ENCODE measurements at regions not wholly inside any gene's neighbourhood (a gene's known extent, or its start where the extent isn't known, plus 50 kb on each side); places are given as distances from the start of the nearest gene placed in this dataset.

- Histone ChIP-seq H3K9ac (ENCODE audit: low read length) (no peak overlapping the region), H3F3A (ENCODE audit: insufficient read depth, low read length) (no peaks in the 10 kb centered on the region), H3K79me2 (ENCODE audit: low read length) (no peaks in the 10 kb centered on the region), H3K4me1 (ENCODE audit: low read length) (no peaks in the 10 kb centered on the region), H3K27me3 (replicated peaks; ENCODE audit: insufficient read depth, low read length) (no peaks in the 10 kb centered on the region), H3K27ac (ENCODE audit: low read length) (no peak overlapping the region), H3K9me3 (replicated peaks; ENCODE audit: insufficient read depth, low read length) (no peaks in the 10 kb centered on the region), H2AFZ (ENCODE audit: low read length) (no peak overlapping the region), H4K20me1 (ENCODE audit: insufficient read depth, low read length) (no peaks in the 10 kb centered on the region), H3K4me2 (ENCODE audit: low read depth, low read length) (no peak overlapping the region), H3K4me3 (ENCODE audit: low read length) (no peak overlapping the region), H3K9me2 (replicated peaks; ENCODE audit: insufficient read depth, low read length) (no peaks in the 10 kb centered on the region), H3K36me3 (replicated peaks; ENCODE audit: insufficient read depth, low read length) (no peaks in the 10 kb centered on the region)
- TF ChIP-seq EZH2 (optimal IDR thresholded peaks at IDR 0.05; ENCODE audit: low read depth, low read length) (no peak), EZH2phosphoT487 (IDR thresholded peaks at IDR 0.05; ENCODE audit: low read length) (no peak), CTCF (IDR thresholded peaks at IDR 0.05; ENCODE audit: low read length) (no peak)
- DNase-seq, result no peak
These were observed 297.3 kb upstream of the PROX1 start for GRCh38 chr1:213690341-213690917.

GRCh38 chr1:213692321-213692720, 295.5 kb upstream of the PROX1 start:
- no peak for DNase-seq
- Histone ChIP-seq H3F3A (ENCODE audit: insufficient read depth, low read length) (no peaks in the 10 kb centered on the region), H2AFZ (ENCODE audit: low read length) (no peak overlapping the region), H3K4me1 (ENCODE audit: low read length) (no peaks in the 10 kb centered on the region), H3K9me3 (replicated peaks; ENCODE audit: insufficient read depth, low read length) (no peaks in the 10 kb centered on the region), H3K9me2 (replicated peaks; ENCODE audit: insufficient read depth, low read length) (no peaks in the 10 kb centered on the region), H3K27ac (ENCODE audit: low read length) (no peak overlapping the region), H3K79me2 (ENCODE audit: low read length) (no peaks in the 10 kb centered on the region), H3K36me3 (replicated peaks; ENCODE audit: insufficient read depth, low read length) (no peaks in the 10 kb centered on the region), H3K27me3 (replicated peaks; ENCODE audit: insufficient read depth, low read length) (no peaks in the 10 kb centered on the region), H3K9ac (ENCODE audit: low read length) (no peak overlapping the region), H3K4me2 (ENCODE audit: low read depth, low read length) (no peak overlapping the region), H4K20me1 (ENCODE audit: insufficient read depth, low read length) (no peaks in the 10 kb centered on the region), H3K4me3 (ENCODE audit: low read length) (no peak overlapping the region)
- TF ChIP-seq EZH2phosphoT487 (IDR thresholded peaks at IDR 0.05; ENCODE audit: low read length), result no peak
- no peak for TF ChIP-seq EZH2 (optimal IDR thresholded peaks at IDR 0.05; ENCODE audit: low read depth, low read length)
- no peak for TF ChIP-seq CTCF (IDR thresholded peaks at IDR 0.05; ENCODE audit: low read length)

- Histone ChIP-seq H3K27me3 (replicated peaks; ENCODE audit: insufficient read depth, low read length) (no peaks in the 10 kb centered on the region), H4K20me1 (ENCODE audit: insufficient read depth, low read length) (no peaks in the 10 kb centered on the region), H3K4me1 (ENCODE audit: low read length) (no peaks in the 10 kb centered on the region), H3K36me3 (replicated peaks; ENCODE audit: insufficient read depth, low read length) (no peaks in the 10 kb centered on the region), H3K9ac (ENCODE audit: low read length) (no peak overlapping the region), H3K79me2 (ENCODE audit: low read length) (no peaks in the 10 kb centered on the region), H3F3A (ENCODE audit: insufficient read depth, low read length) (no peaks in the 10 kb centered on the region), H3K4me3 (ENCODE audit: low read length) (no peak overlapping the region), H3K9me2 (replicated peaks; ENCODE audit: insufficient read depth, low read length) (no peaks in the 10 kb centered on the region), H2AFZ (ENCODE audit: low read length) (no peak overlapping the region), H3K9me3 (replicated peaks; ENCODE audit: insufficient read depth, low read length) (no peaks in the 10 kb centered on the region), H3K4me2 (ENCODE audit: low read depth, low read length) (no peak overlapping the region), H3K27ac (ENCODE audit: low read length) (no peak overlapping the region)
- no peak for DNase-seq
- TF ChIP-seq EZH2phosphoT487 (IDR thresholded peaks at IDR 0.05; ENCODE audit: low read length), result no peak
- no peak for TF ChIP-seq EZH2 (optimal IDR thresholded peaks at IDR 0.05; ENCODE audit: low read depth, low read length)
- TF ChIP-seq CTCF (IDR thresholded peaks at IDR 0.05; ENCODE audit: low read length), result no peak
These were observed 293.9 kb upstream of the PROX1 start for GRCh38 chr1:213693864-213694263.

Measured in MM.1S (cell line).